GM19023 (cell line): ENCODE measurements at regions not wholly inside any gene's neighbourhood (a gene's known extent, or its start where the extent isn't known, plus 50 kb on each side); places are given as distances from the start of the nearest gene placed in this dataset.
"Not testable (repeated sequence)": the region's sequence is repeated elsewhere in the genome, so short reads cannot be mapped to it uniquely, and the experiment has no call there.

Source experiments
- ATAC-seq: cut with Tn5 transposase; IDR thresholded peaks from one replicate; pipeline ENCODE4 v1.9.1; 2021; ENCODE audit warnings: mild to moderate bottlenecking, moderate library complexity; ENCODE audit not compliant: unreplicated experiment

- ATAC-seq, result no peak
Observed at GRCh38 chr5:125064621-125065438, 318.4 kb upstream of the ZNF608 start.

GRCh38 chr5:125065741-125066140 lies 319.3 kb upstream of the ZNF608 start:
- no peak for ATAC-seq

- no peak for ATAC-seq
Observed at GRCh38 chr5:125070961-125071360, 324.5 kb upstream of the ZNF608 start.

- no peak for ATAC-seq
Observed at GRCh38 chr5:125073090-125073489, 326.7 kb upstream of the ZNF608 start.

GRCh38 chr5:125075567-125075966 lies 329.1 kb upstream of the ZNF608 start:
- ATAC-seq, result no peak

- not testable (repeated sequence) for ATAC-seq
Observed at GRCh38 chr5:125079028-125079427, 332.6 kb upstream of the ZNF608 start.

- no peak for ATAC-seq
Observed at GRCh38 chr5:125081101-125081500, 334.7 kb upstream of the ZNF608 start.

- no peak for ATAC-seq
Observed at GRCh38 chr5:125083981-125084380, 337.5 kb upstream of the ZNF608 start.

GRCh38 chr5:125085797-125086505 lies 339.5 kb upstream of the ZNF608 start:
- no peak for ATAC-seq

- no peak for ATAC-seq
Observed at GRCh38 chr5:125088522-125089105, 342.2 kb upstream of the ZNF608 start.

GRCh38 chr5:125092138-125092537 lies 345.7 kb upstream of the ZNF608 start:
- ATAC-seq, result not testable (repeated sequence)

GRCh38 chr5:125093776-125094175 lies 347.3 kb upstream of the ZNF608 start:
- no peak for ATAC-seq

GRCh38 chr5:125100342-125100741 lies 353.9 kb upstream of the ZNF608 start:
- ATAC-seq, result no peak

- no peak for ATAC-seq
Observed at GRCh38 chr5:125100951-125101350, 354.5 kb upstream of the ZNF608 start.

- ATAC-seq, result no peak
Observed at GRCh38 chr5:125103459-125103858, 357.0 kb upstream of the ZNF608 start.

- no peak for ATAC-seq
Observed at GRCh38 chr5:125106271-125106670, 359.8 kb upstream of the ZNF608 start.

- ATAC-seq, result no peak
Observed at GRCh38 chr5:125106881-125107280, 360.4 kb upstream of the ZNF608 start.

- no peak for ATAC-seq
Observed at GRCh38 chr5:125109293-125109692, 362.9 kb upstream of the ZNF608 start.

- no peak for ATAC-seq
Observed at GRCh38 chr5:125109816-125110215, 363.4 kb upstream of the ZNF608 start.

- no peak for ATAC-seq
Observed at GRCh38 chr5:125112196-125112595, 365.8 kb upstream of the ZNF608 start.

GRCh38 chr5:125113328-125113727 lies 366.9 kb upstream of the ZNF608 start:
- no peak for ATAC-seq

- no peak for ATAC-seq
Observed at GRCh38 chr5:125115195-125115525, 368.7 kb upstream of the ZNF608 start.
